D341Med (cell line): ENCODE measurements at regions not wholly inside any gene's neighbourhood (a gene's known extent, or its start where the extent isn't known, plus 50 kb on each side); places are given as distances from the start of the nearest gene placed in this dataset.

Source experiments
- DNase-seq: peaks from one replicate; pipeline ENCODE4 v3.0.0; 2012; ENCODE audit warnings: low spot score

DNA sequence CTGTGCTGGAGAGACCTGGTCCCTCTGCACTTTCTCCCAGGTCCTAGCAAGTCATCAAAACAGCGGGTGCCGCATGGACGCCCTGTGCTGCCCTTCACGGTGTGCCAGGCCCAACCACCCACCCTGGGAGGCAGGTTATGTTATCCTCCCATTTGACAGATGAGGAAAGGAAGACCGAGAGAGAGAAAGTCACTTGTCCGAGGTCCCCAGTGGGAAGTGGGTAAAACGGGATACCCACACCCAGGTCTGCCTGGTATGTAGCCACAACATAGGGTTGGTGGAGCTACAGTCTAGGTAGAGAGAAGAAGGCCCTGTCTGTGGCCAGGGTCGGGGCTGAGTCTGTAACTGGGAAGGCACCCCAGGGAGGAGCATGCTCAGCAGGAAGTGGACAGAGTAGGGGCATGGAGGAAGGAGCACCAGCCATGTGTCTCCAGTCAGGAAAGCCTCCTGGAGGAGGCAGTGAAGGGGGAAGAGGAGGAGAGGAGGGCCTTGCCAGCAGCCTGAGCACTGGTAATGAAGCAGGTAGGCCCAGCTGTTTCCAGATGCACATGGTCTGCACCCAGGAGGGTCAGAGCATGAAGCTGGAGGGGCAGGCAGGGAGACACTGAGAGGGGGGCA lies 98.4 kb downstream of the ZFP36L2 start:
- no peak for DNase-seq

DNA sequence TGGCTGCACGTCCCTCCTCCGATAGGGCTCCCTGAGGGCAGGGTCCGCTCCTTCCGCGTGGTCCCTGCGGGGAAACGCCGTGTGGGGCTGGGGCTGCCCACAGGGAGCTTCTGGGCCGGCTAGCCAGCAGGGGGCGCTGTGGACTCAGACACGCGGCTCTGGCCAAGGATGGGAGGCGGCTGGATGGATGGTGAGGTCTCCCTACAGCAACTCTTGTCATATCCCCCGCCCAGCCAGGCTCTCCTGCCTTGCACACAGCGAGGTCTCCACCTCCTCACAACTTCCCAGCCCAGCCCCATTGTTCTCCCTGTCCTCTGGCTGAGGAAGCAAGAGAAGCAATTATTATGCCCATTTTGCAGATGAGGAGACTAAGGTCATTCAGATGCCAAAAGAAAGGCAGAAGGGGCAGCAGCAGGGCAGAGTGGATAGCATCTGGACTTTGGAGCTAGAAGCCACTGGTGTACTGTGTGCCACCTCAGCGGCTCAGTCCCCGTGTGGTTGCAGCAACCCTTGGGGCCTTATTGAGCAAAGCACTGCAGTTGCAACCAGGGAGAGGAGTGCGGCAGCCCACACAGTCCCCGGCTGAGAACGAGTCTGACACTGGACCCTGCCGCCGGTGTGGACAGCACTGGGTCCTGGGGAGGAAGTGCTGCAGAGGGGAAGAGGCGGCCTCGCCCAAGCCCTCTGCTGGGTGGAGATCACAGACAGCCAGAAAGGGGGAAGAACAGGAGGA lies 99.0 kb downstream of the ZFP36L2 start:
- peak; percentile 67 for DNase-seq

DNA sequence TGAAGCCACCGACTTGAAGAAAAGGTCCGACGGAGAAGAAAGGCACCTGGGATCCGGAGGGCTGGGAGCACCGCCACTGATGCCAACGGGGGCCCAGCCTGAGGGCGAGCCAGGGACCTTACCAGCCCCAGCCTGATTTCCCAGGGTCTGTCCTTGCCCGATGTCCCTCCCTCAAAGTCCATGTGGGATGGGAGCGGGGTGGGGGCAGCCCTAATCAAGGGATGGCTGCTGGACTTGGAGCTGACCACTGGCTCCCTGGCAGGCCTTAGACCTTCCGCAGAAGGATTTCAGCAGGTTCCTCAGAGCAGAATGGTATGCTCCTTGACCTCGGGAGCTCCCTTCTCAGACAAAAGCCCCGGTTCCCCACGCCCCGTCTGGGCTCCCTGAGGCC lies 99.6 kb downstream of the ZFP36L2 start:
- DNase-seq, result no peak

DNA sequence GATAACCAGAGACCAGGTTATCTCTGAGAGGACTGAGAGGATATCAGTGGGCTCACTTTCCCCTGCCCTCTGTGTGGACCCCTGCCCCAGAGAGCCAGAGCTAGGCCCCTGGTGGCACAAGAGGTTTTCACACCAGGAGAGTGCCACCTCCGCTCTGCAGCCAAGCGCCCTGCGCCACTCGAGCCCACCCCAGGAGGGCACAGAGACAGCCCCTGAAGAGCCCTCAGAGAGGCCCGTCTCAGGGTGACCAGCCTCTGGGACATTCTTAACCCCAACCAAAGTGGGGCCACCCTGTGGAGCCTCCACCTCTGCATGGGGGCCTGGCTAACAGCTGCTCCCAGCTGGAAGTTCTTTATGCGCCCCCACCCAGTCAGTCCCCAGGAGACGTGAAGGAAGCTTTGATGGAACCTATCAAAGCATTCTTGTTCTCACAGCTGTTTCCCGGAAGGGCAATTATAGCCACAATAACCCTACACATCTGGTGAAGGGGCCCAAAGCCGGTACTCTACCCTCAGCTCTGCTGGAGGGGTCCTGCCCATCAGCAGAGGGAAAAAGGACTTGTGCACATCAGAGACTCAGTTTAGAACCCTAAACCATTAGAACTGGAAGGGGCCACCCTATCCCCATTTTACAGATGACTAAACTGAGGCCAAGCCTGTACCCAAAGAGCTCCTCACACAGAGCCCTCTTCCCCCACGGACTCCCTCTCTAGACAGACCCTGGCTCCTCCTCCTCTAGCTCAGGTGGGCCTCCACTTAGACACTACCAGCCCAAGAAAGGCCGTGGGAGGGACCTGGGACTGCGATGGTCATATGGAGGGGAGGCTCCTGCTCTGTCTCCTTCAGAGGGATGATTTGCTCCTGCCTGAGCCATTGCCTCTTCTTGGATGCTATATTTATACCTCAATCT lies 101.1 kb downstream of the ZFP36L2 start:
- DNase-seq, result no peak

DNA sequence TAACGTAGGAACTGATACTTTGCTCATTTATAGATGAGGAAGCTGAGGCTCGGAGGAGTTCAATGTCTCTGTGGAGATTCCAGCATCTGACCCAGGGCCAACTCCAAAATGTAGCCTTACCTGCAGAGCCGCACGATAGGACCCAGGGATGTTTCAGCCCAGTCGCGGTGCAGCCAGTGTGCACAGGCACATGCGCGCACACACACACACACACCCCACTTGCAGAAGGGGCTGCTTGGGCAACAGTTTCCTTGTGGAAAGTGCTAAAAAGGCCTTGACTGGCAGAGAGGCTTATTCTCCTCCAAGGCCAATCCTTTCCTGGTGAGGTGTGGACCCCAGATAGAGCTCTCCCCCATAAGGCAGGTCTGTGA lies 101.7 kb downstream of the ZFP36L2 start:
- no peak for DNase-seq

DNA sequence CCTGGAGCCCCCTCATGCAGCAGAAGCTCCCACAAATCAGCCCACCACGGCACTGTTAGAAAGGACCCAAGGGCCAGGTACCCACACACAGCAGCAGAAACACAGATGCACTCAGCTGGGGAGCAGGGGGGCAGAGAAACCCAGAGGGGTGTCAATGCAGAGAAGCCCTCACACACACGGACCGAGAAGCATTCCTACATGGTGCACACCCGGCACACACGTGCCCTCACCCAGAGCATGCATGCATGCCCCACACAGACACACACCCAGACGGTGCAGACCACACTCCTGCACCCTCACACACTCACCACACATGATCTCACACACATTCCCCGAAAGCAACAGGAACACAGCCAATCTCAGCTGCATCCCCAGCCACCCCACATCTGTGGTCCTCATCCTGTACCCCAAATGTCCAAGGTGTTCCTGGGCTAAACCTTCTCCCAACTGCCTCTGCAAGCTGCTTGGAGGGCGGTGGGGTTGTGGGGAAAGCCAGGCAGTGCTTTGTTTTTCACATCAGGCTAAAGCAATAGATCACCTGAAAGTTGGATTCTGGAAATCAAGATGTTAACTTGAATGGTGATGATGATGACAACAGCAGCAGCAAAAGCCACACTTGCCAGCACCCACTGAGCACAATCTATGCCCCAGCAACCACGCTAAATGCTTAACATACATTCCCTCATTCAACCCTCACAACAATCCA lies 102.3 kb downstream of the ZFP36L2 start:
- DNase-seq, result no peak

DNA sequence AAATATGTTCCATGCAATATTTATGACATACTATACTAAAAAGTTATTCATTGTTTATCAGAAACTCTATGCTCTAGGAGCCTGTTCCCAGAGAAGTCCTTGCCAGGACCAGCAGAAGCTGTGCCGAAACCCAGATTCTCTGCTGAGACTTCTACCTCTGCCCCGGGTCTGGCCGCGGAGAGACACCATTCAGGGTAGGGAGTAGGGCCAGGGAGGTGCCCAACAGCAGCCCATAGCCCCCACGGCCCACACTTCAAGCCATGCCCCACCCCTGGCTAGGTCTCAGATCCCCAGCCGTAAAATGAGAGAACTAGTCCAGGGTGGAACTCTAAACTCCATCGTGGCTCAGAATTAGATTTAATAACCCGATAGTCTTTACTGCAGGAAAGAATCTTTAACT lies 102.9 kb downstream of the ZFP36L2 start:
- no peak for DNase-seq

DNA sequence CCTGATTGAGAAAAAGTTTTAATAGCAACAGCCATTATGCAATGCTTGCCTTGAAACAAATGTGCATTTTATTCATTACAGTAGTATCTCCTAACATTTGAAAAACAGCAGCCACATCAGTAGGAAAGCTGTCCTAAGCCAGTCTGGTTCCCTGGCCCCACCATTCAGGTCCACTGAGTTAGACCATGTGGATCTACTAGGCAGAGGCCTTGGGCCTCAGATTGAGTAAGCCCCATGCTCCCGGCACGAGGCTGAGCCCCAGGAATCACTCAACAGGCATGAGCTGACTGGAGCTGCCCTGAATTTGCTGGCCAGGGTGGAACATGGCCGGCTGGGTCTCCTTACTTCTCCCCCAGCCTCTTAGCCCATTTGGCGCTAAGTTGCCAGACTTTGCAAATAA lies 103.4 kb downstream of the ZFP36L2 start:
- DNase-seq, result no peak

DNA sequence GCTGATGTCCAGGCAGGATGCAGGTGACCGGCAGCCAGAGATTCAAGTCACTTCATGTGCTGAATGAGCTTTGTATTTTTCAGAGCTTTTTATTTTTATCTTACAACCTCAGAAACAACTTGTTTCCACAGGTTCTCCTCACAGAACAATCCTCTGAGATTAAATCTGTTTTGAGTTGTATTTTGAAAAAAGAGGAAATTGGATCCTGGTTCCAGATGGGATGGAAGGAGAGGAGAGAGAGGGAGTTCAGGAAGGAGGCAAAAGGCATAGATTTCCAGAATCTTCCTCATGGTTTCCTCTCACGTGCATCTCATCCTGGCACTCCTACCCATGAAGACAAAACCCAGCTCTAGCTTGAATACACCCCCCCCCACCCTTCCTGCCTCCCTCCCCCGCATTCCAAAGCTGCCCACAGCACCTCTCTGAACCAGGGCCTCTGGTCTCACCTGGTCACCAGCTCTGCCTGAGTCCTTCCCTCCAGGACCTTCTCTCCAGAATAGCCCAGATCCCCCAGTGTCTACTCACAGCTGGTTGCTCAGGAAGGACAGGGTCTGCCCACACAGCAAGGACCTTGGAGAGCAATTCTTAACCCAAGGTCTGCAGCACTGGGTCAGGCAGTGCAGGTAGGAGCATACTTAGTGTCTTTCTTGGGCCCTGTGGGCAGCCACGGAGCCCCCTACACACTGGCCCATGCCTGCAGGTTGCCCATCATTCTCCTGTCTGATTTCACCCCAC lies 104.7 kb downstream of the ZFP36L2 start:
- DNase-seq, result no peak

DNA sequence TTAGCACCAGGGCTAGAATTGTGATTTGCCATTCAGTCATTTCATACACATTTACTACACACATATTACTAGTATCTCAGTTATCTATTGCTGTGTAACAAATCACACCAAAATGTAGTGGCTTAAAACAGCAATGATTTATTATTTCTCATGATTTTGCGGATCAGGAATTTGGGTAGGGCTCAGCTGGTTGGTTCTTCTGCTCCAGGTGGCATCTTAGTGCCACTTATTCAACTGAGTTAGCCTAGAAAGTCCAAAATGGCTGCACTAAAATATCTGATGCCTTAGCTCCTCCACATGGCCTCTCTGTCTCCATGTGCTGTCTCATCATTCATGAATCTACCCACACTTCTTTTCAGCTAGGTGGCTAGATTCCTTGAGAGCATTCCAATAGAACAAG lies 107.1 kb downstream of the ZFP36L2 start:
- DNase-seq, result no peak

DNA sequence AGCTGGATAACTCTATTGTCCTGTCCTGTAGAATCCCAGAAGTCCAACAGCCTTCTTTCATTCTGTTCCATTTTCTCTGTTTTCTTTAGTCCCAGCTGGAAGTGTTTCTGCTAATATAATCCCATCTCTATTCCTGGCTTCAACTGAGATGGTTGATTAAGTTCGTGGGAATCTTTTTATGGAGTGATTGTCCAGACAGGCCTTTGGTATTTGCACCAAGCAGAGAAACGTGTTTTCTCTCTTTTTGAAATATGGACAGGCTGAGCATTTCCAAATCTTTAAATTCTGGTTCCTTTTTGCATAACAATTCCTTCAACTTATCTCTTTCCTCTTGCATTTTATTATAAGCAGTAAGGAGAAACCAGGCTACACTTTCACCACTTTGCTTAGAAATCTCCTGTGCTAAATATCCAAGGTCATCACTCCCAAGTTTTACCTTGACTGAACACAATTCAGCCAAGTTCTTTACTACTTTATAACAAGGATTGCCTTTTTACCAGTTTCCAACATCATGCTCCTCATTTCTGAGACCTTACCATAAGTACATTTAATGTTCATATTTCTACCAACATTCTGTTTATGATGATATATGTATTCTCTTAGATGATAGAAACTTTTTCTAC lies 108.8 kb downstream of the ZFP36L2 start:
- no peak for DNase-seq

DNA sequence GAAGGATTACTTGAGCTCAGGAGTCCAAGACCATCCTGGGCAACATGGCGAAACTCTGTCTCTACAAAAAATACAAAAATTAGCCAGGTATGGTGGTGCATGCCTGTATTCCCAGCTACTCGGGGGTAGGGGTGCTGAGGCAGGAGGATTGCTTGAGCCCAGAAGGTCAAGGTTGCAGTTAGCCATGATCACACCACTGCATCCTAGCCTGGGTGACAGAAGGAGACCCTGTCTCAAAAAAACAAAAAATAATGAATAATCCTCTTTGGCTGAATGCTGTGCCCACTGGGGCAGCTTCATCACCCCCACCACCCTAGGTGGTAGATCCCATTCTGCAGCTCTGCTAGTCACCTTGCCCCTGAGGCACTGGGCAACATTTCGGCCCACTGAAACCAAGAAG lies 109.4 kb downstream of the ZFP36L2 start:
- DNase-seq, result no peak

DNA sequence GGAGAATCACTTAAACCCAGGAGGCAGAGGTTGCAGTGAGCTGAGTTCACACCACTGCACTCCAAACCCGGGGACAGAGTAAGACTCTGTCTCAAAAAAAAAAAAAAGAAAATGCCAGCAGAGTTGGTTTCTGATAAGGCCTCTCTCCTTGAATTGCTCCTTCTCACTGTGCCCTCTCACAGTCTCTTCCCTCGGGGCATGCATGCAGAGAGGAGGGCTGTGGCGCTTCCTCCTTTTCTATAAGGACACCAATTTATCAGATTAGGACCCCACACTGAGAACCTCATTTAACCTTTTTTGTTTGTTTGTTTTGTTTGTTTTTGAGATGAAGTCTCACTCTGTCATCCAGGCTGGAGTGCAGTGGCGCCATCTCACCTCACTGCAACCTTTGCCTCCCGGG lies 110.5 kb downstream of the ZFP36L2 start:
- DNase-seq, result no peak

DNA sequence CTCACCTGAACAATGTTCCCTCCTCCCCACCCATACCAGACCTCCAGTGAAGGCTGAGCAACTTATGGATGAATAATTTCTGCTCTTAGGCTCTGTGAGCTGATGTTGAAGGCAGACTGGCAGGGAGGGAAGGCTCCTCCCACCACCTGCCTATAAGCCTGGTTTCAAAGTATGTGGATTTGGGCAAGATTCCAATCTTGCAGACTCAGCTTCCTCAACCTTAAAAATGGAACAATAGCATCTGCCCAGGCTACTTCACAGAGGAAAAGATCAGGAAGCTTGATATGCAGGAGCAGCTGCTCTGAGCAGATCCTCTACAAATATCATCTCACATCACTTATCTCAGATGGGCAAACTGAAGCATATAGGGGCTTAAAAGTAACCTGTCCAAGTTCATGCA lies 112.2 kb downstream of the ZFP36L2 start:
- no peak for DNase-seq

DNA sequence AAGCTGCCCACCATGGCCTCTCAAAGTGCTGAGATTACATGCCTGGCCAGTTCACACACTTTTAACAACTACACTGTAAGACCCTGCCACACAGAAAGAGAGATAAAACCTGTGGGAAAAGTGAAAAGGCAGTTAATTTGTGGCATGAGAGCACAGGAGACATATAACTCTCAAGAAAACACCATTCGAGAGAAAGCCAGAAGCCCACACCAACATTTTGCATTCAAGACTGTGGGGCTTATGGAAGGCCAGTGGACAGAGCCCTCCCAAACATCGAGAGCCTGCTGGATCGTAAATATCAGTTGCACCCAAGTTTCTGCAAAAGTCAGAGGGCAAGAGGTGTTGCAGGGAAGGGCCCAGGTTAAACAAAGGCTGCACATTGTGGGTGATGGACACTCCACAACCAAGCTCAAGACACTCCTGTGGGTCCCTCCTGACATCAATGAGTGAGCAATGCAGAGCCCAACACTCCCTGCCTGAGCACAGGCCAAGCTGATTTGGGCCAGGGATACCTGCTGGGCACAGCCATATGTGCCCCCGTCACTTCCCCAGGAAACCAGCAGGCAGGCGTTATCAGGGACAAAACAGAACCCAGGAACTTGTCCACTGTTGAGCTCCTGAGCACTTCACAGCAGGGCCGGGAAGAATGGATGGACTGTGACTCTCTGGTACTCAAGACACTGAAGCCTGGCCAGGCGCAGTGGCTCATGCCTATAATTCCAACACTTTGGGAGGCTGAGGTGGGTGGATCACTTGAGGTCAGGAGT lies 114.4 kb downstream of the ZFP36L2 start:
- no peak for DNase-seq

DNA sequence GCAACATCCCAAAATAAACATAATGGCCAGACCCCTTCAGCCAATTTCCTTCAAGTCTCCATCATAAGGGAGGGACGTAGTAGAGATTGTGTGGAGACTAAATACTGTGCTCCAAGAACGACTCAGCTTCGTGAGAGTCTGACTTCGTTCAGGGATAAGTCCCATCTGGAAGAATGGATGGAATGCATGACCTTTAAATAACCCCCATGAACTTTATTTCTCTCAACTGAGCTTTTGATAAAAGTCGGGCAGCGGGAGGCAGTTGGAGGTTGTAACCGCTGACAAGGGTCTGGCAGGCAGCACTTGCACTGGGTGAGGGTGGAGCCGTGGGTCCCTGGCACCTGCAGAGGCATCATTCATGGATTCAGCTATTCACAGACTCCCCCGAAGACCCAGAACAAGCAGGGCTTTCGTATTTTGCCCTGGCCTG lies 115.9 kb downstream of the ZFP36L2 start:
- no peak for DNase-seq

DNA sequence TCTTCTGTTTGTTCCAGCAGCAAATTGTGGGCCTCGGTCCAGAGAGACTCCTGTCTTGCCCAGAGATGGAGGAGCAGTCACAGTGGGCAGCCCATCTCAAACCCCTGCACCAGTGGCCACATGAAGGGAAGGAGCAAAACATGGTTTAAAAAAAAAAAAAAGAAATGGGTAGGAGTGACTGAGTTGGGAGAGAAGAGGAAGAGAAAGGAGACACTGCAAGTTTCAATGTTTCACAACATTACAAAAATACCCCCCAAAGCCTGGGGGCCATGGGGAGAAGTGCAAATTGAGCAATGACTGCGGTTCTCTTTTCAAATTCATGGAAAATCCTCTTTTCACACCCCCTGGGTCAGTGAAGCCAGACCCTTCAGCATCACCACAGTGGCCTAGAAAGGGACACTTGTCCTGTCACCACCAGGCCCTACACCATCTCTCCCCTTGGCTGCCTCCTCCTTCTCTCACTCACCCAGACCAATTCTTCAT lies 117.1 kb downstream of the ZFP36L2 start:
- DNase-seq, result no peak

DNA sequence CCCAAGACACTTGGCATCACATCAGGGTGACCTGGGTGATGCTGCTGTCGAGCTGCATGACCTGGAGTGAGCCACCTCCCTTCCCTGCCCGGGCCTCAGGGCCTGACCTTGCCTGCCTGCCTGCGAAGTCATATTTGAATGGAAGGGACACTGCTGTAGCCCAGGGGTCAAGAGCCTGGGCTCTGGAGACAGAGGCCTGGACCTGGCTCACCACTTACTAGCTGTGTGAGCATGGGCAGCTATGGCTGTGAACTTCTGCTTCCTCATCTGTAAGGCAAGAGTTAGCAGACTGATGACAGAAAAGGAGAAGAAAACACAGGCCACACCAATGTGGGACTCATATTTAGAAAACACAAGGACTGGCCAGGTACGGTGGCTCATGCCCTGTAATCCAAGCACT lies 118.7 kb downstream of the ZFP36L2 start:
- no peak for DNase-seq

DNA sequence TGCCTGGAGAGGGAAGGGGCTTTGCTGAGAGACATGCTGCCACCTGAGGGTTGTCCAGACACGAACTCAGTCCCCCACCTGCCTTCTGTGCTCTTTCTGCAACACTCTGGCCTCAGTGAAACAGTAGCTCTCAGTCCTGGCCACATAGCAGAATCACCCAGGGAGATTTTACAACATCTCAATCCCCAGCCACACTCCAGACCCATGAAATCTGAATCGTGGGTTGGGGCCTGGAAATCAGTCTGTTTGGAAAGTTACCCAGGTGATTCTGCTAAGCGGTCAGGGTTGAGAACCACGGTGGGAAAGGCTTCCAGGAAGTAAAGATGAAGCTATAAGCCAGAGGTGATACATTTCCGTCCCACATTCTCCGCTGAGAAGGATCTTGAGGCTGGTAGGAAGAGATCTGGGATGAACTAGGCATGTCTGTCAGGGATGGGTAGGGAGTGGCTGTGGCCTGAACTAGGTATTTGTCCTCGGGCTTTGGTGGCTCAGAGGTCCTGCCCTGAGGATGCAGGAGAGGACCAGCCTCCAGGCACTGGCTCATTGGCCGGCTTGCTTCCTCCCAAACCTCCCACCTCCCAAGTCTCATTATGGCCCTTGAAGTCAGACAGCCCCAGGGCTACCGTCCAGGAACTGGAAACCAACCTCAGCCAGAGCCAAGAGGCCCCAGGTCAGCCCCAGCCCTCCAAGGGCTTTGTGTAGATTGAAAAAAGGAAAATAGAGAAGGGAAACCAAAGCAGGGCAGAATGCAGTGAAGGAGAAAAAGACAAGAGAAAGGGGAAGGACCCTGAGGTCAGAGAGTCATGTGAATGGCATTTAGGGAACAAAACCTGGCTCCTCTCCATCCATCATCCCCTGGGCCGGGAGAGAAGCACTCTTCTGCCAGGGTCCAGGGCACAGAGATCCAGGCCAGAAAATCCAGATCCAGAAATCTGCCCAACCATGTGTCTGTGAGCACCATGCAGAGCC lies 119.6 kb downstream of the ZFP36L2 start:
- no peak for DNase-seq
